HepG2 (cell line): ENCODE measurements at regions not wholly inside any gene's neighbourhood (a gene's known extent, or its start where the extent isn't known, plus 50 kb on each side); places are given as distances from the start of the nearest gene placed in this dataset.

ENCODE experiments used
- ATAC-seq: fragments of 200-7000 bp; cut with Tn5 transposase; 3 replicates; pipeline ENCODE4 v1.9.1; 2020; ENCODE audit warnings: mild to moderate bottlenecking, moderate library complexity
- BruUV-seq: library from RNA; stranded (reverse); fragments of 400-500 nt; replicated peaks from 2 replicates; lab custom pipeline; 2021; lab: Mats Ljungman, UMichigan
- CTCF ChIA-PET: fragments of 300-600 bp; formaldehyde crosslinking; extraction: SDS; loops from one replicate; lab custom pipeline; 2021; ENCODE audit warnings: low total read pairs, inconsistent platforms, low intra/inter-chr PET ratio; lab: Yijun Ruan, JAX
- POLR2A ChIA-PET: fragments of 350-600 bp; sonication (Branson Sonifier 250); formaldehyde crosslinking; loops from one replicate; lab custom pipeline; 2020; ENCODE audit warnings: antibody characterized with exemption, inconsistent platforms; lab: Yijun Ruan, JAX
- DNase-seq: peaks from one replicate; pipeline ENCODE4 v3.0.0-alpha.2; 2015; ENCODE audit warnings: low spot score
- FAIRE-seq: peaks from 3 replicates; lab custom pipeline; 2011; peaks lifted over from hg19 to GRCh38; lab: Jason Lieb, UNC
- H2AFZ ChIP-seq: one replicate; pipeline ENCODE4 v1.6.1; 2011; ENCODE audit warnings: low read length, inconsistent platforms
- H3K27ac ChIP-seq: fragments of 300-600 bp; 3 replicates; pipeline ENCODE4 v1.8.0; 2011; ENCODE audit warnings: mixed run types, mild to moderate bottlenecking, mixed read lengths, low read length, inconsistent platforms; ENCODE audit not compliant: insufficient read depth; ENCODE audit errors: extremely low read length
- H3K27me3 ChIP-seq, 2 experiments: fragments of 200-600 bp in 1 of 2; 2 replicates in 1 of 2; 3 replicates in 1 of 2; pipeline versions ENCODE4 v1.6.0 to v1.8.0; 2011; ENCODE audit warnings: low read length in 2 of 2, mild to moderate bottlenecking in 2 of 2, moderate library complexity in 2 of 2, inconsistent platforms in 1 of 2; ENCODE audit not compliant: insufficient read depth in 2 of 2, control insufficient read depth in 1 of 2
- H3K36me3 ChIP-seq, 2 experiments: fragments of 200-600 bp in 1 of 2; replicated peaks in 1 of 2; 2 replicates in 1 of 2; 3 replicates in 1 of 2; pipeline versions ENCODE4 v1.5.1 to v1.8.0; 2011; ENCODE audit warnings: low read length in 2 of 2, inconsistent platforms in 1 of 2; ENCODE audit not compliant: insufficient read depth in 2 of 2, control insufficient read depth in 1 of 2
- H3K4me1 ChIP-seq: 2 replicates; pipeline ENCODE4 v1.5.1; 2012; ENCODE audit warnings: low read length, inconsistent platforms; ENCODE audit not compliant: insufficient read depth
- H3K4me2 ChIP-seq: 2 replicates; pipeline ENCODE4 v1.6.0; 2011; ENCODE audit warnings: low read depth, low read length, inconsistent platforms
- H3K4me3 ChIP-seq, 3 experiments: fragments of 200-600 bp in 1 of 3; sonication (generic), shearing (Covaris generic) in 1 of 3; replicated peaks in 1 of 3; 2 replicates each; pipeline ENCODE4 v1.5.1; 2011 to 2016; ENCODE audit warnings: low read length in 3 of 3, inconsistent platforms in 2 of 3, low read depth in 2 of 3, mild to moderate bottlenecking in 2 of 3, control low read depth in 1 of 3, mixed read lengths in 1 of 3; ENCODE audit not compliant: insufficient read depth in 1 of 3
- H3K79me2 ChIP-seq: one replicate; pipeline ENCODE4 v1.6.1; 2011; ENCODE audit warnings: low read length, inconsistent platforms; ENCODE audit not compliant: insufficient read depth
- H3K9ac ChIP-seq: 2 replicates; pipeline ENCODE4 v1.6.0; 2011; ENCODE audit warnings: mild to moderate bottlenecking, low read depth, low read length, inconsistent platforms; ENCODE audit not compliant: insufficient read depth
- H3K9me3 ChIP-seq: 2 replicates; pipeline ENCODE4 v1.5.1; 2012; ENCODE audit warnings: mild to moderate bottlenecking, low read length
- H4K20me1 ChIP-seq: 2 replicates; pipeline ENCODE4 v1.6.0; 2011; ENCODE audit warnings: inconsistent platforms, mild to moderate bottlenecking, low read length, moderate library complexity; ENCODE audit not compliant: insufficient read depth
- CAMTA2 ChIP-seq: sonication (generic); formaldehyde crosslinking; IDR thresholded peaks from 2 replicates; pipeline ENCODE4 v1.4.0; 2020; ENCODE audit warnings: mild to moderate bottlenecking, missing genetic modification reagents, borderline replicate concordance
- ELF1 ChIP-seq: sonication (generic); formaldehyde crosslinking; IDR thresholded peaks from 2 replicates; pipeline ENCODE4 v1.4.0; 2020; ENCODE audit warnings: missing genetic modification reagents
- FOXC1 ChIP-seq: sonication (generic); formaldehyde crosslinking; IDR thresholded peaks from 2 replicates; pipeline ENCODE4 v1.8.0; 2022; ENCODE audit warnings: mild to moderate bottlenecking, missing genetic modification reagents, borderline replicate concordance
- GATAD2A ChIP-seq: IDR thresholded peaks from 2 replicates; pipeline ENCODE4 v1.6.1; 2016
- HOXA5 ChIP-seq: sonication (generic); formaldehyde crosslinking; IDR thresholded peaks from 2 replicates; pipeline ENCODE4 v1.4.0; 2020; ENCODE audit warnings: missing genetic modification reagents
- KDM6A ChIP-seq: IDR thresholded peaks from 2 replicates; pipeline ENCODE4 v1.6.1; 2016; ENCODE audit warnings: low read depth
- MXD4 ChIP-seq: IDR thresholded peaks from 2 replicates; pipeline ENCODE4 v1.6.1; 2016; ENCODE audit warnings: mild to moderate bottlenecking, missing biosample characterization, missing genetic modification reagents
- SIX1 ChIP-seq: sonication (generic); formaldehyde crosslinking; IDR thresholded peaks from 2 replicates; pipeline ENCODE4 v1.4.0; 2020; ENCODE audit warnings: missing genetic modification reagents, borderline replicate concordance
- SYNCRIP ChIP-seq: fragments of 200-400 bp; formaldehyde crosslinking; IDR thresholded peaks from 2 replicates; pipeline ENCODE4 v1.6.1; 2018; ENCODE audit warnings: mild to moderate bottlenecking, low read depth, low read length; ENCODE audit not compliant: insufficient read depth
- TCF7L2 ChIP-seq: IDR thresholded peaks from 2 replicates; pipeline ENCODE4 v1.6.1; 2011; ENCODE audit warnings: mild to moderate bottlenecking, low read depth, low read length, moderate library complexity
- ZNF333 ChIP-seq: sonication (generic); formaldehyde crosslinking; IDR thresholded peaks from 2 replicates; pipeline ENCODE4 v1.4.0; 2020; ENCODE audit warnings: mild to moderate bottlenecking, missing genetic modification reagents, borderline replicate concordance
- ZNF652 ChIP-seq: IDR thresholded peaks from 2 replicates; pipeline ENCODE4 v1.6.1; 2016; ENCODE audit warnings: low read depth, borderline replicate concordance
- ZNF883 ChIP-seq: sonication (generic); formaldehyde crosslinking; IDR thresholded peaks from 2 replicates; pipeline ENCODE4 v1.5.1; 2020; ENCODE audit warnings: mild to moderate bottlenecking, missing genetic modification reagents; ENCODE audit errors: not compliant biosample characterization
- WGBS: methylation state at CpG from one replicate; pipeline ENCODE4 v1.1.6; 2017; ENCODE audit warnings: low lambda C conversion rate; 5-methylcytosine and 5-hydroxymethylcytosine counted together
- in situ Hi-C: cut with HindIII; loops from 2 replicates; pipeline ENCODE4 v1.10.0; 2017; ENCODE audit warnings: low pct_unique_long_range_greater_than_20kb; ENCODE audit not compliant: extremely low pct_ligation_motif_present
- intact Hi-C: fragments of 100-400 bp; cut with micrococcal nuclease; formaldehyde crosslinking; loops from one replicate; pipeline ENCODE4 v1.10.0; 2022; ENCODE audit not compliant: unreplicated experiment
- TF ChIP-seq, protein P1 (sequence below): sonication (generic); formaldehyde crosslinking; IDR thresholded peaks from 2 replicates; pipeline ENCODE4 v1.8.0; 2022; ENCODE audit warnings: missing genetic modification reagents, mild to moderate bottlenecking, borderline replicate concordance
- TF ChIP-seq, protein P2 (sequence below): sonication (generic); formaldehyde crosslinking; IDR thresholded peaks from 2 replicates; pipeline ENCODE4 v1.4.0; 2020; ENCODE audit warnings: missing genetic modification reagents
- TF ChIP-seq, protein P3 (sequence below): sonication (generic); formaldehyde crosslinking; IDR thresholded peaks from 2 replicates; pipeline ENCODE4 v1.8.0; 2022; ENCODE audit warnings: low read depth, missing genetic modification reagents

DNA sequence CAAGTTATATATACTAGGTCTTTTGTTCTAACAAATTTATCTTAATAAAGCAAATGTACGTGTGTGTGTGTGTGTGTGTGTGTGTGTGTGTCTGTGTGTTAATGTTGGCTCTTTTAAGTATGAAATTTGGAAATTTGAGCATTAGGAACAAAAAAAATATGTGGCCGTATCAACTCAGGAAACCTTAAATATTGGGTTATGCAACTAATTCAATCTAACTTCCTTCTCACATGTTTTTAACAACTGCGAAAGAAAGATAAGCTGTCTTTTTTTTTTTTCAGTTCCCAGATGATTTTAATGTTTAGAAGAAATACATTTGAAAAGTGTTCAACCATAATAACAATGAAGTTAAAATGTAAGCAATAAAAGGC is 616.4 kb upstream of the ARID1B start:
- in situ Hi-C loops: no loop called here
- Histone ChIP-seq H4K20me1 (no peaks in the 10 kb centered on the region), H3K27me3 (peaks cover 0 to 7% of the 10 kb centered on the region in 2 experiments; a peak in 2 of 5 replicates), H3K27ac (no peak overlapping the region), H3K9ac (no peak overlapping the region), H3K4me3 (no peak overlapping the region), H3K9me3 (no peaks in the 10 kb centered on the region), H2AFZ (no peak overlapping the region), H3K36me3 (no peaks in the 10 kb centered on the region)
- no peak for DNase-seq
- intact Hi-C loops: no loop called here
- no peak for ATAC-seq
- no TSS peak for BruUV-seq
- no peak for TF ChIP-seq ZNF883 (CRISPR knock-in tag)
- no peak for TF ChIP-seq SIX1 (CRISPR knock-in tag)
- TF ChIP-seq ZNF333: no peak
- TF ChIP-seq, protein P1, sequence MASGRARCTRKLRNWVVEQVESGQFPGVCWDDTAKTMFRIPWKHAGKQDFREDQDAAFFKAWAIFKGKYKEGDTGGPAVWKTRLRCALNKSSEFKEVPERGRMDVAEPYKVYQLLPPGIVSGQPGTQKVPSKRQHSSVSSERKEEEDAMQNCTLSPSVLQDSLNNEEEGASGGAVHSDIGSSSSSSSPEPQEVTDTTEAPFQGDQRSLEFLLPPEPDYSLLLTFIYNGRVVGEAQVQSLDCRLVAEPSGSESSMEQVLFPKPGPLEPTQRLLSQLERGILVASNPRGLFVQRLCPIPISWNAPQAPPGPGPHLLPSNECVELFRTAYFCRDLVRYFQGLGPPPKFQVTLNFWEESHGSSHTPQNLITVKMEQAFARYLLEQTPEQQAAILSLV (CRISPR knock-in tag): no peak
- TF ChIP-seq MXD4 (CRISPR knock-in tag): no peak
- TF ChIP-seq SYNCRIP: no peak
- TF ChIP-seq, protein P2, sequence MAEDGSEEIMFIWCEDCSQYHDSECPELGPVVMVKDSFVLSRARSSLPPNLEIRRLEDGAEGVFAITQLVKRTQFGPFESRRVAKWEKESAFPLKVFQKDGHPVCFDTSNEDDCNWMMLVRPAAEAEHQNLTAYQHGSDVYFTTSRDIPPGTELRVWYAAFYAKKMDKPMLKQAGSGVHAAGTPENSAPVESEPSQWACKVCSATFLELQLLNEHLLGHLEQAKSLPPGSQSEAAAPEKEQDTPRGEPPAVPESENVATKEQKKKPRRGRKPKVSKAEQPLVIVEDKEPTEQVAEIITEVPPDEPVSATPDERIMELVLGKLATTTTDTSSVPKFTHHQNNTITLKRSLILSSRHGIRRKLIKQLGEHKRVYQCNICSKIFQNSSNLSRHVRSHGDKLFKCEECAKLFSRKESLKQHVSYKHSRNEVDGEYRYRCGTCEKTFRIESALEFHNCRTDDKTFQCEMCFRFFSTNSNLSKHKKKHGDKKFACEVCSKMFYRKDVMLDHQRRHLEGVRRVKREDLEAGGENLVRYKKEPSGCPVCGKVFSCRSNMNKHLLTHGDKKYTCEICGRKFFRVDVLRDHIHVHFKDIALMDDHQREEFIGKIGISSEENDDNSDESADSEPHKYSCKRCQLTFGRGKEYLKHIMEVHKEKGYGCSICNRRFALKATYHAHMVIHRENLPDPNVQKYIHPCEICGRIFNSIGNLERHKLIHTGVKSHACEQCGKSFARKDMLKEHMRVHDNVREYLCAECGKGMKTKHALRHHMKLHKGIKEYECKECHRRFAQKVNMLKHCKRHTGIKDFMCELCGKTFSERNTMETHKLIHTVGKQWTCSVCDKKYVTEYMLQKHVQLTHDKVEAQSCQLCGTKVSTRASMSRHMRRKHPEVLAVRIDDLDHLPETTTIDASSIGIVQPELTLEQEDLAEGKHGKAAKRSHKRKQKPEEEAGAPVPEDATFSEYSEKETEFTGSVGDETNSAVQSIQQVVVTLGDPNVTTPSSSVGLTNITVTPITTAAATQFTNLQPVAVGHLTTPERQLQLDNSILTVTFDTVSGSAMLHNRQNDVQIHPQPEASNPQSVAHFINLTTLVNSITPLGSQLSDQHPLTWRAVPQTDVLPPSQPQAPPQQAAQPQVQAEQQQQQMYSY (CRISPR knock-in tag): no peak
- TF ChIP-seq, protein P3, sequence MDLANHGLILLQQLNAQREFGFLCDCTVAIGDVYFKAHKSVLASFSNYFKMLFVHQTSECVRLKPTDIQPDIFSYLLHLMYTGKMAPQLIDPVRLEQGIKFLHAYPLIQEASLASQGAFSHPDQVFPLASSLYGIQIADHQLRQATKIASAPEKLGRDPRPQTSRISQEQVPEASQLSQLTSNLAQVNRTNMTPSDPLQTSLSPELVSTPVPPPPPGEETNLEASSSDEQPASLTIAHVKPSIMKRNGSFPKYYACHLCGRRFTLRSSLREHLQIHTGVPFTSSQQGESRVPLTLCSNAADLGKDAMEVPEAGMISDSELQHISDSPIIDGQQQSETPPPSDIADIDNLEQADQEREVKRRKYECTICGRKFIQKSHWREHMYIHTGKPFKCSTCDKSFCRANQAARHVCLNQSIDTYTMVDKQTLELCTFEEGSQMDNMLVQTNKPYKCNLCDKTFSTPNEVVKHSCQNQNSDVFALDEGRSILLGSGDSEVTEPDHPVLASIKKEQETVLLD (CRISPR knock-in tag): no peak
- TF ChIP-seq FOXC1: no peak
- TF ChIP-seq CAMTA2 (CRISPR knock-in tag): no peak
- no peak for TF ChIP-seq TCF7L2
- no peak for TF ChIP-seq ELF1 (CRISPR knock-in tag)
- TF ChIP-seq HOXA5 (CRISPR knock-in tag): no peak
- TF ChIP-seq ZNF652 (CRISPR knock-in tag): no peak
- no peak for TF ChIP-seq KDM6A
- no peak for TF ChIP-seq GATAD2A (CRISPR knock-in tag)
- TF ChIP-seq, all 625 proteins: peak for 0
- no peaks in the 10 kb centered on the region for H3K4me1 ChIP-seq
- no peak for FAIRE-seq
- H3K4me2 ChIP-seq: no peak overlapping the region
- ChIA-PET CTCF (no interaction called here), POLR2A (no interaction called here)
- no peaks in the 10 kb centered on the region for H3K79me2 ChIP-seq
- WGBS: 12% methylated on average over 3 of the region's 3 CpGs
